Stimulated activated CD8-positive, alpha-beta memory T cell treated with anti-CD3 and anti-CD28 coated beads, Interleukin-4, amount 100 ng/mL, for 48 hours (primary cell): ENCODE measurements at regions not wholly inside any gene's neighbourhood (a gene's known extent, or its start where the extent isn't known, plus 50 kb on each side); places are given as distances from the start of the nearest gene placed in this dataset.
"Not testable (repeated sequence)": the region's sequence is repeated elsewhere in the genome, so short reads cannot be mapped to it uniquely, and the experiment has no call there.

Experiments used
- DNase-seq: peaks from one replicate; pipeline ENCODE4 v3.0.0-alpha.2; 2020

DNA sequence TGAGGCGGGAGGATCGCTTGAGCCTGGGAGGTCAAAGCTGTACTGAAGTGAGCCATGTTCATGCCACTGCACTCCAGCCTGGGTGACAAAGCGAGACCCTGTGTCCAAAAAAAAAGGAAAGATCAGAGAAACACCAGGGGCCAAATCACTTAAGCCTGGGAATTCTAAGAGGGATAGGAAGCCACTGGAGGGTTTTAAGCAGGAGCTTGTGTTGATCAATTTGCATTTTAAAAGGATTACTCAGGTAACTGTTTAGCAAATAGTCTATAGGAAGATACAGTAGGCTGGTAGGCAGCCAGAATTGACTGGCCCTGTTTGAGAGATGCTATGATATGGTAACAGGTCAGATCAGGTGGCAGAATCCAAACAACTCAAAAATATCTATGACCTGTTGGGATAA lies 162.7 kb downstream of the SPTSSA start:
- no peak for DNase-seq

DNA sequence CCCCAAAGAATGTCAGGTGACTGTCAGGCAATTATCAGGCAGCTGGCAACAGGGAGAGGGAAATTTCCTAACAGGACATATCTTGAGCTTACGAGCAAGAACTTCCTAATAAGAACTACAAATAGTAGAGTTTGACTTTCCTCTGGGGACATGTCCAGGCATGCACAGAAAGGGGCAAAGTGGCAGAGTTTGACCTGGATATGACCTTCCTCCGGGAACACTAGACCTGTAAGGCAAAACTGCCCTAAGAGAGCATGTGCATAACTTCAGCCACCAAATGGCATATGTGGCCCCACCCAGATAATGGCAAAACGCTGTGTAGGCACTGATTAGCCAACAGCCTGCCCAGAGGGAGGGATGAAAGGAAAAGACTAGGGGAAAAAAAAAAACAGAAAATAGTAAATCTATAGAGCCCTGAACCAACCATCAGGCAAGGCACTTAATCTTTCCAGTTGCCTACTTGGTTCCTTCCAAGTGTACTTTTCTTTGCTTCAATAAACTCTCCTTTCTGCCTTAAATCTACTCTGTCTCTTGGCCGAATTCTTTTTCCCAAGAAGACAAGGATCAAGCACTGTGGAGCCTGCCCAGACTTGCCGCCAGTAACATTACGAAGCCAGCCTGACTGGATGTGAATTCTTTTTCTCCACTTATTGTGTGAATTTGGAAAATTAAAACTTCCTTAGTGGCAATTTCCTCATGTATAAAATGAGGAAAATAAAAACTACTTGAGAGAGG lies 164.1 kb downstream of the SPTSSA start:
- DNase-seq, result no peak

DNA sequence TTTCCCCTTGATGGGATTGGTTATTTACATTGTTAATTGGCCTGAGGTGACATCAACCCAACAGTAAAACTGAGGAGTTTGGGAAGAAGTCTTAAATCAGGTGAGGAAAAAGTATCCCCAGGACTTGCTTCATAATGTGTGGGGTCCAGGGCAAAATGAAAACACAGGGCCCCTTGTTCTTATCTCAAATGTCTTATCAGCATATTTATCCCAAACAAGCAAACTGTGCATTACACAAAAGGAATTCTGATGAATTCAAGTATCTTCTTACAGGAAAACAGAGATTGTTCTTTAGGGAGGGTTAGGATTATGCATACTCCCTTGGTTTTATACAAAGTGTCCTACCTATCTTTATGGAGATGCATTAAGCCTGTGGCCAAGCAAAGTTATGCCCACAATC lies 178.4 kb downstream of the SPTSSA start:
- no peak for DNase-seq

DNA sequence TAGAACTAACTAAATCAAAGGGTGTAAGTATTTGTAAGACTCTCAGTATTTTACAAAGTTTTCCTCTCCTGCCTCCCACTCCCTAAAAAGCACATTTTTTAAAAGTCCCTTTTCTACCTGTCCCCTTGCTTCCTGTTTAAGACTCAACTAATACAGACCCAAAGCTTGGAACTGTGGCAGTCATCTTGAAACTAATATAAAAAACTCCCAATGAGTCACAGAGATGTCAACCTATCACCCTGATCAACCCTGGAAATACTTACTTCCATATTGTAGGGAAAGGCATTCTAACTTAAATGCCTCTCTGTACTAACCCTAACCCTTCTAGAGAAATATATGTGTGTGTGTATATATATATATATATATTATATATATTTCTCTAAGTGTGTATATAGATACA lies 184.8 kb downstream of the SPTSSA start:
- DNase-seq, result no peak

DNA sequence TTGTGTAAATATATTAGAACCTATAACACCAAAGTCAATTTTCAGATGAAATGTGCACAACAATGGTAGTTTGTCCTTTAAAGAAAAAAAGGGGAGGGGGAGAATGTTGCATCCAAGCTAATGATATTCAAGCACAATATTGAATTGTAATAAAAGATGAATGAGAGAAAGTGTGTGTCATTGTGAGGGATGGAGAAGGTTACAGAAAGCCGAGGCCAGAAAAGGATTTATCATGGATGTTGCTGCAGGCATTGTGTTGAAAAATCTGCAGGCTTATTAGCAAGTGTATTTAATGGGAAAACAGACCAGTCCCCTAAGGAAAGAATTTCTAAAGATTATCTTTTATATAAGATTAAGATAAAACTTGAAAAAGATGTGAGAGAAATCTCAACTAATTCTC lies 186.5 kb downstream of the SPTSSA start:
- DNase-seq, result no peak

DNA sequence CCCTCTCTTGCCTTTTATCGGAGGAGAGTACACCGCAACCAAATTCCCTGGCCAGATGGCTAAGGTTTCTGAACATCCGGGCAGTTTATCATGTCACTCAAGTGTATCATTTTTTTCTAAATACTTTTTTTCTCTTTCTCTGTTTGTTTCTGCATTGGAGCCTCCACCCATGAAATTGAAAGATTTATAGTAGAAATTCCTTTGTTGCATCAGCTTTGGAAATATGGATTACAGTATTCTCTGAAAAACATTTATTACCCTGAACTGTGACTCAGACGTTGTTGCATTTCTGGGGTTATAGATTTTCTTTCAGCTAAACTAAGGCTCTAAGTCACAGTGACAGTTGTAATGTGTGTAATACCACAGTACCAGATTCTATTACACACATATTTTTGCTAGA lies 187.0 kb downstream of the SPTSSA start:
- no peak for DNase-seq

DNA sequence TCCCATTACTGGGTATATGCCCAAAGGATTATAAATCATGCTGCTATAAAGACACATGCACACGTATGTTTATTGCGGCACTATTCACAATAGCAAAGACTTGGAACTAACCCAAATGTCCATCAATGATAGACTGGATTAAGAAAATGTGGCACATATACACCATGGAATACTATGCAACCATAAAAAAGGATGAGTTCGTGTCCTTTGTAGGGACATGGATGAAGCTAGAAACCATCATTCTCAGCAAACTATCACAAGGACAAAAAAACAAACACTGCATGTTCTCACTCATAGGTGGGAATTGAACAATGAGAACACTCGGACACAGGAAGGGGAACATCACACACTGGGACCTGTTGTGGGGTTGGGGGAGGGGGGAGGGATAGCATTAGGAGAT lies 188.3 kb downstream of the SPTSSA start:
- DNase-seq, result not testable (repeated sequence)

DNA sequence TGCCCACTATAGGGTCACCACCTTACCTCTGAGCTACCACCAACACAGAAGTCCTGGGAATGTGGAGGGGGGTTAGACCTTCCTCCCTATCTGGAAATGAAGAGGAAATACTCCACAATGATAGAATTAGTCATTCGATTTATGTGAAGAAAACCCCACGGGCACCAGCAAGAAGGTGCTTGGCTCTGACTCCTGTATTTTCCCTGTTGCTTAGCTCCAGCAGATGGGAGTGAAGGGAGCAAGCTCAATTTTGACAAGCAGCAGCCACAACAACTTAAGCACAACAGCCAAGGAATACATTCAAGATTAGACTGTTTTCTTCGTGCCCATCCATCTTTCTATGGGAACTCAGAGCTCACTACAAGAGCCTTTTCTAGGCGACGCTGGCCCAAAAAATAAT lies 191.7 kb downstream of the SPTSSA start:
- no peak for DNase-seq

DNA sequence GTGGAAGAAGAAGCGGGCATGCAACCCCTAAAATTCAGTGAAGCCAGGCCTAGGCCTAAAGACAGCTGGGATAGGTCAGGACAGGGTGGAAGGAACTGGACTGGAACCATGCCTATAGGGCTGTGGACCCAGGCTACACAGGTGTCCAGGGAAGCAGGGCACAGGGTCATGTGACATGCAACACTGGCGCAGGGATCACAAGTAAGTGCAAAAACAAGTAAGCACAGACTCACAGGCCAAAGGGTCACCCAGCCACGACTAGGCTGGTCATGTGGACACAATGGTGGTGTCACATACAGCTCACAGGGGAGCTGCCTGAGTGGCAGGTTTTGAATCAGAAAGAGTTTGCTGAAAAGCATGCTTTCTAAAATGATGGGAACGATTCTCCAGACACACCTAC lies 195.7 kb downstream of the SPTSSA start:
- DNase-seq, result no peak

DNA sequence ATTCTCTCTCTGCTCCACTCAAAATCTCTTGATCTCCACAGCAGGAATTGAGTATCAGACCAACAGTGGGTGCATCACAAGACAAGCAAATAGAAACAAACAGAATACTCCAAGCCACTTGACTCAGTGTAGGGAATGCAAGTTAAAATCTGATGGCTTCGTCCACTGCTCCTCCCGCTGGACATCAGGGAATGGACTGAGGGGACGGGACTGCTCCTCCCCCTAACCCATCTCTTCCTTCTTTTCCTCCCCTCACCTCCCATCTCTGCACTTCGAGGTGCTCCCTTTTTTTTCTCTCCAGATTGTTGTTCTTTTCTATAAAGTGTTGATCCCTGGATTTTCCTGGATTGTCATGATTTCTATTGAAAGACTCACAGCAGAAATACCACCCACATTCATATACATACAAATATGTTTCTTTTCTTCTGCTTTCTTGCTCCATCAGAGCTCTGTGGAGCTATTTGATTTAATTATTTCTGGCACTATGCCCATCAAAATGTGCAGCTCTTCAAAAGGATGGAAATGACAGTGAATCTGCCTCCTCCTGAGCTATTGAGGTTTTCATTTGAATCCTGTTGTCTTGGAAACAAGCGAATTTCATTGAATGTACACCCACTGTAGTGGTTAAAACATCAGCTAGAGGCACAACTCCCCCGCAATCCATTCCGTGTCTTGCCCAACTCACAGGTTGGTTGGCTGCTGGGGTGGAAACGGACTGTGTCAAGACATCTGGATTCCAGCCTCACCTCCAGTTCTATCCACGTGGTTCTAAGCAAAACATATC lies 199.7 kb downstream of the SPTSSA start:
- DNase-seq, result no peak

DNA sequence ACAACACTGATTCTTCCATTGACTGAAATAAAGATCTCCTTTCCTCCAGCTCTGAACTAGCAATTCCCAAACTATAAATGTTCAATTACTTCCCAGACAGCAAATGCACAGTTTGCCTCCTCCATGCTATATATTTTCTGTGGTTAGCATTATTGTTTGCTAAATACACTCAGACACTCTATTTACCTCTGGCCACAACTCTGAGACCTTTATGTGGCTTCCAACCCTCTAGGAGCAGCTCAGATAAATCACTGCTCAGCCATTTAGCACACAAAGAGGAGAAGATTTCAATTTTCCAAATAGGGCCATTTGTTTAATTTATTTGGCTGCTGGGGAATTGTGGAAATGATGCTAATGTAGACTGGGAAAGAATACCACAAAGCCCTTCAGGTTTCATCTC lies 202.0 kb downstream of the SPTSSA start:
- DNase-seq, result no peak

DNA sequence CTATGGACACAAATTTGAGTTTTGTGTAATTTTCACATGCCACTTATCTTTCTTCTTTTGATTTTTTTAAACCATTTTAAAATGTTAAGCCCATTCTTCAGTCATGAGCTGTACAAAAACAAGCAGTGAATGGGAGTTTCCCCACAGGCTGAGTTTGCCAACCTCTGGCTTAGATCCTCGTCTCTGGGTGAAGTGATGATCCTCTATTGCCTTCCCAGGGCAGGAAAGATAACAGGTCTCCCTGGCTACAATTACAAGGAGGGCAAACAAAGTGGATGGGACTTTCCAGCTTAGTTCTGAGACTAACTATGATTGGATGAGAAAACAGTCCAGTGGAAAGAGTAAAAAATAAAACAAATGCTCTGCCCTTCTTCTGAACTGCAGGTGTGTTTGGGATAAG lies 203.7 kb downstream of the SPTSSA start:
- DNase-seq, result no peak

DNA sequence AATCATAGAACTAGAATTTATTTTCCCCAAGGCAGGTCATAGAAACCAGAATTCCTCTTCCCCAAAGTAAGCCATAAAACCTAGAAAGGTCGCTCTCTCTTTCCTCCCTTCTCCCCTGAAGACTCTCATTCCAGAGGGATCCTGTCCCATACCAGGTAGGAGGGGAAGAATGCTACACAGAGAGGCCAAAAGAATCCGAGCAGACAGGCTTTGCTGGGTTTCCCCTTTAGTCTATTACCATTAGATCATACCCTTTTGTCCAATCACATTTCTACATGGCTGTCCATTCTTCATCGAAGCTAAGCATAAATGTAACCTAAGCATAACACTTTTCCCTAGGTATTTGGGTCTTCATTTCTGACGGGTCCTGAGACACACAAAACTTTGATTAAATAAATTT lies 204.5 kb downstream of the SPTSSA start:
- DNase-seq, result no peak

DNA sequence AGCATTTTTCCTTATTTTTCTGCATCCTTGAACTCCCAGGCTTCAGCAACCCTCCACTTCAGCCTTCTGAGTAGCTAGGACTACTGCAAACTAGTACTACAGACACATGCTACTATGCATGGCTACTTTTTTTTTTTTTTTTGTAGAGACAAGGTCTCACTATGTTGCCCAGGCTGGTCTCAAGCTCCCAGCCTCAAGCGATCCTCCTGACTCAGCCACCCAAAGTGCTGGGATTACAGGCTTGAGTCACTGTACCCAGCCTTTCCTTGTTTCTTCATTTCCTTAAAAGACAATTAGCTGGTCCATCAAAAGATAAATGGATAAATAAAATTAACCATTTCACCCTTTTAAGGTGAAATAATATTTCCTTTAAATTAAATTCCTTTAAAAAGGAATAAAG lies 205.8 kb downstream of the SPTSSA start:
- no peak for DNase-seq

DNA sequence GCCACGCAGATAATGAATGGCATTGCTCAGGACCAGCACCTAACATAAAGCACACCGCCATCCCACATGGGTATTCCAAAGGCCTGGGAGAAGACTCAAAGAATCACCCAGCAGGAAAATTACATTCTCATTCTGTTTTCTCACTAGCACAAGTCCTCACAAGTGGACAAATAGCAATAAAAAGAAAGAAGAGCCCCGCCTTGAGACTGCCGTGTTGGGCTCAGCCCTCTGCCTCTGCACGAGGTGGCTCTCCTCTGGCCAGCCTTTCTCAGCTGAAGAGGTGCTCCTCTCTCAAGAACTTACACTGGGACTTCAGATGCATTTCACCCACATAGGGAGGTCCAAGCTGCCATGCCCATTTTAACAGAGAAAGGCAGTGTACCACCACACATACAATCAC lies 207.5 kb downstream of the SPTSSA start:
- no peak for DNase-seq

DNA sequence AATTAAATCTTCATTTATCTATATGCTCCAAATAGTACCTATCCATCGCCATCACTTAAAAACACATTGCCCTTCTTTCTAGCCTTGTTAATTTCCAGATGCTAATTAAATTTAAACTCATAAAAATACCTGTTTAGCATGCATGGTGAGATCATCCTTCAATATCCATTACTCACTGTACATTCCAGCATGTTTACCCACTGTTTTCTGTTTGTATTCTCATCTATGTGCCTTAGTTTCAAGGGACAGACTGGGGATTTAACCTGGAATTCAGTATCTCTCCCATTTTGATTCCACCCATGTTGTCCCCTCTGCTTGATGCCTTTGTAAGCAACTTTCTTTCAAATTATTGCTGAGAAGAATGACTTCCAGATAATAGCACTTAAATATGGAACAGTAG lies 208.0 kb downstream of the SPTSSA start:
- no peak for DNase-seq

DNA sequence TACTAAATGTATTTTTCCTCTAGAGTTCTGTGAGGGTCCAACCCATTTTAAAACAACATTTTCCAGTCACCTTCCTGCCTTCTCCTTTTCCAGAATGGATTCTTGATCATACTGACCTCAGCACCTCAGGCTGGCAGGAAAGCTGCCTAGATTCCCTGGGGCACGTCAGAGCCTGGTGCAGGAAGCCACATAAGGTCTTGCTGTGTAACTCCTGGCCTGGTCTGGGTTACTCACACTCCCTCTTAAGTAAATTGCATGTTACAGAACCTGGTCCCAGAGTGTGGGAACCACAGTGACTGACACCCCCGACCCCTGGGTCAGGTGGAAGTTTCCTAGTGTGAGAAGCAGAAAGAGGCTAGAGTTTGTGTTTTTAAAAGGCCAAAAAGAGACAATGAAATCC lies 209.8 kb downstream of the SPTSSA start:
- DNase-seq, result no peak

DNA sequence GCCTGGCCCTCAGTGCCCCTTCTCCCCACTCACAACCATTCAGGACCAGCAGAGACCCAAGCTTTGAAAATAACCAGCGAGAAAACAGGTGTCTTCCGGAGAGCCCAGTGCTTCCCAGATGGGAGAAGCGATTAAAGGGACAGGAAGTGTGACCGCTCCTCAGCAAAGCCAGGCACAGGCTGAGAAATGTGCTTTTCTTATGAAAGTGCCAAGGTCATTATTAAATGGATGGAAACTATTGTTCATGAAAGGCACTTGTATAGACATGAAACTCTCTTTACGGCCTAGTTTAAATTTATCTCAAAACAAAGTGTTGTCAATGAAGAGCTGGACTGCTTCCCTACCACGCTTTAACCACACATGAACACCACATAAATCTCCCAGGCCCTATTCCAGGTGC lies 210.4 kb downstream of the SPTSSA start:
- no peak for DNase-seq

DNA sequence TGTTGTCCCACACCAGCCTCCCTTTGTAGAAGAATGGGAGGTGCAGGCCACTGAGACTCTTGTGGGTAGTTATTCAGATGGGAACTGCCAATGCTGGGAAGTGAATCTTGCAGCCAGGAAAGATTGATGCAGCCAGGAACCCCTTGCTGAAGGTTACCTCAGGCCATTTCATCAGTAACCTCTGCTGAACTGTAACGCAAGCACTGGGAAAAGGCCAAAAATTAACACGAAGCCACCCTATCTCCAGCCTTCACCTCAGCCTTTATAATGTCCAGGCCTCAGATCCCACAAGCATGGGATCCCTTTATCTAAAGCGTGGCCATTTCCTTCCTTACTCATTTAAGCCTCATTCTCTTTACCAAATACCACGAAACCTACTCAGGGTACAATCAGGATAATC lies 211.1 kb downstream of the SPTSSA start:
- DNase-seq, result no peak

DNA sequence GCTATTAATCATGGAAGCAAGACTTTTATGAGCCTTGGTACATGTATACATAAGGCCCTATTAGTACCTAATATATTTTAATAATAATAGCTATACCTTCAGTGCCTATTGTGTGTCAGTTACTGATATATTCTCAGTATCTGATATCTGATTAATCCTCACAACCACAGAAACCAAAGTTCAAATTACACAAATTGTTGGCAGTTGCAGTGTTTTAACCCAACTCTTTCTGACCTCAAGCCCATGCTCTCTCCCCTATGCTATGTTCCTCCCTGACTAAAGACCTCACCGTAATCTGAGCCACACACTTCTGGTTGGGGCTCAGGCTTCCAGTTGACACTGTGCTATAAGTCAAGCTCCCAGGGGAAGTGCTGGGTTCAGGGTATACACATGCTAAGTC lies 214.4 kb downstream of the SPTSSA start:
- DNase-seq, result no peak

DNA sequence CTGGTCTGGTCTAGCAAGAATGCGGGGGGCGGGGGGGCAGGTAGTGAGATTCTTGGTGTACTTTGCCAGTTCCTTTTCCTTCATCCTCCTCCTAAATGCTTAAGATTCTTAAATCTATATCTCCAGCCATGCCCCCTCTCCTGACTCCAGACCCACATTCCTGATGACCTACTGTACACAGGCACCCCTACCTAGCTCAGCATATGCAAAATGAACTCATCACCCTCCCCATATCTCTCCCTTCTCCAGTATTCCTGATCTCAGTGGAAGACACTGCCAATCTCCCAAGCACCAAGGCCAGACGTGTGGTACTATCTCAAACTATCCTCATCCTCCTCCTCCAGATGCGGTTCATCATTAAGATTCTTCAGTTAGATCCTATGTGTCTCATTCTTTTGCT lies 215.8 kb downstream of the SPTSSA start:
- no peak for DNase-seq

DNA sequence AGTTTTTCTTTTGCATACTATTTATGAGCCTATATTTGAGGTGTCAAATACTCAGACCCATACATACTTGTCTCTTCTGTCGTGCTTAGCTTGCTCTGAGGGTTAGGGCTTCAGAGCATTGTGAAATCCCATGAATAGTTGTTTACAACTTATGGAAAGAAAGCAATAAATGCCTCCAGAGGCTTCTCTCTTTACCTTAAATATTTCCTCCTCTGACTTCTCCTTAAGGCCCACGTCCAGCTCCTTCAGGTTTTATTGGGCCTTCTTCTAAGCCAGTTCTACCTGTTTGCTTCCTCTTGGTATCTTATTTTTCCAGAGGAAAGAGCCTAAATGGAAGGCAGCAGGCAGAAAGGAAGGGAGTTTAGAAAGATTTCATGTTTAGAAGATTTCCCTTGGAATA lies 218.6 kb downstream of the SPTSSA start:
- DNase-seq, result no peak

DNA sequence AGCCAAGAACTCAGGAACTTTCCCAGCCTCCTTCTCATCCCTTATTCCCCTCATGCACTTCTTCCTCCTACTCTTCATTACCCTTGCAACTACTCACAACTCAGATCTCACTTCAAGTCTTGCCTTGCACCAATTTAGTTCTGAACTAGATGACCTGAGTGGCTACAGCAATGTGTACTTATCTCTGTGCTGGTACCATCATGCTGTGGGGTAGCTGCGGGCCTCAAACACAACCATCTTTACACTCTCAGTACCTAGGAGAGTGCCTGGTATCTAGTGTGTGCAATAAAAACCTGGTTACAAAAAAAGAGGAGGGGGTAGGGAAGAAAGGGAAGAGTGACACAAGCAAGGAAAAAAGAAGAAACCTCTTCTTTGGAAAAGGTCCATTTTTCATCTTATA lies 219.0 kb downstream of the SPTSSA start:
- DNase-seq, result no peak

DNA sequence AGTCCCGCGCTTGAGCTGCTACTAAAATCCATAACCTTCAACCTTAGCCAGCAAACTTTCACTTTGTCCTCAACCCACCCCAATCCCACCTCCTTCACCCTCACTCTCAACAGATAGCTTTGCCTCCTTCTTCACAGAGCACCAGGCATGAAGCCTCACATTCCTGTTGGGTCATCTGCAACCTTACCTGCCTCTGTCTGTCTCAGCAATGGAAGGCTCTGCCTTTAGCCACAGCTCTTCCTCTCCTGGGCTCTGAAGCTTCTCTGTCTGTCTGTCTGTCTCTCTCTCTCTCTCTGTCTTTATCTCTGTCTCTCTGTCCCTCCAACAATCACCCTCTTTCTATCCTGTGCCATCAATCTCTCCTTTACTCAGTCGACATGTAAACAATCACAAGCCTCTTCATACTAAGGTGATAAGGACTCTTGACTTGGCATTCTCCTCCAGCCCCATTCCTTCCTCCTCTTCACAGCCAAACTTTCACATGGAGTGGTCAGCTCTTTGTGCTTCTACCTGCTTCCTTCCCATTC lies 220.8 kb downstream of the SPTSSA start:
- DNase-seq, result no peak

DNA sequence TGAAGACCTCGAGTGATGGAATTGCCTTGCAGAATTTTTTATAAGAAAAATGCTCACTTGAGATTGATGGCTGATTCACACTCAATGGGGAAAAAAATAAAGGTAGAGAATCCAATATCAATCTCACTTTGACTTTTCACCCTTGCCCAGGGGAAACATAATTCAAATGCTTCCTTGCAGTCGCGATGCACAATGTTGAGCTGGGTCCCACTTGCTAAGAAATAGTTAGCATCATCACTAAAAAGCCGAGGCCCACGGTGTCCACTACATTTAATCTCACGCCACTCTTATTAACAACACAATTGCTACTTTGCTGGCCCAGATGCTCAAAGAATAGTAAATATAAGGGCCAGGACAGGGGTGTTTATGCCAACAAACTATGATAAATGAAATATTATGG lies 223.4 kb downstream of the SPTSSA start:
- no peak for DNase-seq
